Thoracic aorta (tissue), 2 donors: ENCODE measurements at regions not wholly inside any gene's neighbourhood (a gene's known extent, or its start where the extent isn't known, plus 50 kb on each side); places are given as distances from the start of the nearest gene placed in this dataset.

Experiments
- ATAC-seq: fragments of 150-250 bp; one replicate; pipeline ENCODE4 v1.8.0; 2017; ENCODE audit warnings: low read depth; ENCODE audit not compliant: insufficient number of reproducible peaks, low FRiP score
- DNase-seq: peaks from one replicate; pipeline ENCODE4 v3.0.0-alpha.2; 2020; ENCODE audit warnings: low spot score
- H3K27ac ChIP-seq, 2 donors: fragments of 200-600 bp; sonication (generic); 1 replicate in 1 of 2; 2 replicates in 1 of 2; pipeline ENCODE4 v1.5.1; 2016; ENCODE audit warnings: mild to moderate bottlenecking in 2 of 2, moderate library complexity in 2 of 2
- H3K27me3 ChIP-seq: fragments of 200-600 bp; sonication (generic); replicated peaks from 2 replicates; pipeline ENCODE4 v1.6.0; 2016; ENCODE audit warnings: mild to moderate bottlenecking; ENCODE audit not compliant: insufficient read depth
- H3K36me3 ChIP-seq: fragments of 200-600 bp; sonication (generic); one replicate; pipeline ENCODE4 v1.5.1; 2016
- H3K4me1 ChIP-seq, 2 donors: fragments of 200-600 bp; sonication (generic); 1 replicate in 1 of 2; 2 replicates in 1 of 2; pipeline versions ENCODE4 v1.5.1 to v1.6.0; 2016; ENCODE audit warnings: low read depth in 2 of 2, mild to moderate bottlenecking in 1 of 2; ENCODE audit not compliant: control insufficient read depth in 1 of 2
- H3K4me3 ChIP-seq: fragments of 200-600 bp; sonication (generic); 2 replicates; pipeline ENCODE4 v1.5.1; 2016; ENCODE audit warnings: mild to moderate bottlenecking
- H3K9me3 ChIP-seq: fragments of 200-600 bp; sonication (generic); 2 replicates; pipeline ENCODE4 v1.5.1; 2016
- TF ChIP-seq, protein P1 (sequence below): fragments of 200-600 bp; sonication (generic); IDR thresholded peaks from one replicate; pipeline ENCODE4 v1.5.1; 2019; ENCODE audit warnings: antibody characterized with exemption

- Histone ChIP-seq H3K27me3 (no peaks in the 10 kb centered on the region), H3K4me3 (no peak overlapping the region), H3K27ac (no peak overlapping the region), H3K36me3 (no peaks in the 10 kb centered on the region), H3K9me3 (no peaks in the 10 kb centered on the region), H3K4me1 (no peaks in the 10 kb centered on the region)
- DNase-seq (no peak), ATAC-seq (no peak)
- TF ChIP-seq, protein P1, sequence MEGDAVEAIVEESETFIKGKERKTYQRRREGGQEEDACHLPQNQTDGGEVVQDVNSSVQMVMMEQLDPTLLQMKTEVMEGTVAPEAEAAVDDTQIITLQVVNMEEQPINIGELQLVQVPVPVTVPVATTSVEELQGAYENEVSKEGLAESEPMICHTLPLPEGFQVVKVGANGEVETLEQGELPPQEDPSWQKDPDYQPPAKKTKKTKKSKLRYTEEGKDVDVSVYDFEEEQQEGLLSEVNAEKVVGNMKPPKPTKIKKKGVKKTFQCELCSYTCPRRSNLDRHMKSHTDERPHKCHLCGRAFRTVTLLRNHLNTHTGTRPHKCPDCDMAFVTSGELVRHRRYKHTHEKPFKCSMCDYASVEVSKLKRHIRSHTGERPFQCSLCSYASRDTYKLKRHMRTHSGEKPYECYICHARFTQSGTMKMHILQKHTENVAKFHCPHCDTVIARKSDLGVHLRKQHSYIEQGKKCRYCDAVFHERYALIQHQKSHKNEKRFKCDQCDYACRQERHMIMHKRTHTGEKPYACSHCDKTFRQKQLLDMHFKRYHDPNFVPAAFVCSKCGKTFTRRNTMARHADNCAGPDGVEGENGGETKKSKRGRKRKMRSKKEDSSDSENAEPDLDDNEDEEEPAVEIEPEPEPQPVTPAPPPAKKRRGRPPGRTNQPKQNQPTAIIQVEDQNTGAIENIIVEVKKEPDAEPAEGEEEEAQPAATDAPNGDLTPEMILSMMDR, result no peak
These were observed 418.7 kb downstream of the CENPC start for GRCh38 chr4:67126570-67126969.

- no peaks in the 10 kb centered on the region for H3K36me3 ChIP-seq
- no peaks in the 10 kb centered on the region for H3K4me1 ChIP-seq
- H3K27me3 ChIP-seq, result no peaks in the 10 kb centered on the region
- H3K9me3 ChIP-seq, result no peaks in the 10 kb centered on the region
- TF ChIP-seq, protein P1, result no peak
- DNase-seq (no peak), ATAC-seq (no peak)
- no peak overlapping the region for H3K4me3 ChIP-seq
- H3K27ac ChIP-seq, result no peak overlapping the region
These were observed 419.4 kb downstream of the CENPC start for GRCh38 chr4:67125636-67126514.

DNA sequence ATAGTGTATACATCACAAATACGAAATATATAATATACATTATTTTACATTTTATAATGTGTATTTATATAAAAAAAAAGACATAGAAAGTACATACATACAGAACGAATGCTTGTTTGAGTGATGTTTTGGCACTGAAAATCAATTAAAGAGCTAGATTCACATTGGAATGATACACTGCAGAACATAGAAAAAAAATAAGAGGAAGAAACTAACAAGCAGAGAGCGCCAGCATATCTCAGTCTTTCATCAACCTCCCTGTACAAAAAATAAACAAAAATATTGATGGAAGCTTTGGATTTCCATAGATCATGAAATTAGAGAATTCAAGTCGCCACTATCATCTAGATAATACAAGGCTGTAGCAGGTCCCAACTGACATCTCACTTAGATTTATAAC, 420.6 kb downstream of the CENPC start:
- H3K4me3 ChIP-seq, result no peak overlapping the region
- TF ChIP-seq, protein P1, result no peak
- no peak for DNase-seq
- no peak for ATAC-seq
- no peaks in the 10 kb centered on the region for H3K4me1 ChIP-seq
- H3K36me3 ChIP-seq, result no peaks in the 10 kb centered on the region
- no peaks in the 10 kb centered on the region for H3K27me3 ChIP-seq
- H3K27ac ChIP-seq, result no peak overlapping the region
- H3K9me3 ChIP-seq, result no peaks in the 10 kb centered on the region

DNA sequence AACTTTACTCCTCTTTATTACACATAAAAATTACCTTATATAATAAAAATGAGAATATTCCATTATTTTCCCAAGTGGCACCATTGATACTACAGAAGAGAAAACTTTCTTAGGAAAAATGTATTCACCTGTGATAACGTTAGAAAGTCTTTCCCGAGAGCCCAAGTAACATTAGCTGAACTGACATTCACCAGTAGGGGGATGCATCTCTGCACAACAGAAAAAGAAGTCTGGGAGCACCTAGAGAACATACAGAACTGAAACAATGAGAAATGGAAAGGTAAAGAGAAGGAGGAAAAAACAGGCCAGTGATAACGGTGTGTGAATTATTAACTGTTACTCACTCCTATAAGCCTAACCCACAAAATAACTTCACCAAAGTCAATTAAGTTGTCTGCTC, 423.3 kb downstream of the CENPC start:
- Histone ChIP-seq H3K27ac (no peak overlapping the region), H3K4me3 (no peak overlapping the region), H3K4me1 (no peaks in the 10 kb centered on the region), H3K9me3 (no peaks in the 10 kb centered on the region), H3K36me3 (no peaks in the 10 kb centered on the region), H3K27me3 (no peaks in the 10 kb centered on the region)
- ATAC-seq (no peak), DNase-seq (no peak)
- TF ChIP-seq, protein P1, result no peak

DNA sequence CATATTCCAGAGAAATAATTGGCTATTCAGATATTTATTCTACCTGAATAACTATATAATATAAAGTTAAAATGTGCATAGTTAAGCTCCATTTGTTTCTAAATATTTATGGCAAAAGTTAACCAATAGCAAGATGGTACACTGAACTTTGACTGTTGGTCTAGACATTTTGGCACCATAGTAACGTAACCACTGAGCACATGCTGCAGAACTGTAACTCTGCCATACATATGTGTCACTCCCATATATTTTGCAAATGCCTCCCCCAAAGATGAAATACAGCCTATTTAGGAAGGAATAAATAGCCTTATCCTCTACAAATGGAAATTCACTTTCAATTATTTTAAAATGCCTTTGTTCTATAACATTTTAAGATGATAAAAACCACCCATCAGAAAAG, 424.9 kb downstream of the CENPC start:
- no peak for DNase-seq
- ATAC-seq, result no peak
- TF ChIP-seq, protein P1, result no peak
- Histone ChIP-seq H3K4me1 (no peaks in the 10 kb centered on the region), H3K36me3 (no peaks in the 10 kb centered on the region), H3K27me3 (no peaks in the 10 kb centered on the region), H3K27ac (no peak overlapping the region), H3K9me3 (no peaks in the 10 kb centered on the region), H3K4me3 (no peak overlapping the region)
